ENCODE measurements at regions not wholly inside any gene's neighbourhood (a gene's known extent, or its start where the extent isn't known, plus 50 kb on each side); places are given as distances from the start of the nearest gene placed in this dataset.

- CTCF ChIA-PET = interaction anchor here (1.2 to 1.4 kb wide), 2 partner anchors 8 to 109 kb away, joined by 3 read pairs; no protein-coding TSS in a partner anchor
- peak; percentile 74 for DNase-seq (ENCODE audit: low read depth, low spot score)
- no peak for TF ChIP-seq CTCF (IDR thresholded peaks at IDR 0.05; ENCODE audit: insufficient read depth, low read length, missing control alignments)
- POLR2A ChIA-PET = interaction anchor here (0.8 kb wide), 1 partner anchor 35 kb away, joined by 3 read pairs; no protein-coding TSS in a partner anchor
- no peak overlapping the region for H3K4me3 ChIP-seq (ENCODE audit: low read depth, low read length)
These were observed 63.5 kb upstream of the FZD7 start for GRCh38 chr2:201969938-201970785.

DNA sequence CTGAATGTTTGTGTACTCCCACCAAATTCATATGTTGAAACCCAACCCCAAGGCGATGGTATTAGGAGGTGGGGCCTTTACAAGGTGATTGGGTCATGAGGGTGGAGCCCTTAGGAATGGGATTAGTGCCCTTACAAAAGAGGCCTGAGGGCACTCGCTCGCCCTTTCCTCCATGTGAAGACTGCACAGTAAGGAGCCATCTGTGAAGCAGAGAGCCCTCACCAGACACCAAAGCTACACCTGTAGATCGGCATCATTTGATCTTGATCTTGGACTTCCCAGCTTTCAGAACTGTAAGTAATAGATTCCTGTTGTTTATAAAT is 62.9 kb upstream of the FZD7 start:
- CTCF ChIA-PET = interaction anchor here (1.2 to 1.4 kb wide), 2 partner anchors 7 to 110 kb away, joined by 3 read pairs; no protein-coding TSS in a partner anchor
- POLR2A ChIA-PET = interaction anchor here (0.6 to 0.7 kb wide), 2 partner anchors 19 to 719 kb away, joined by 3 to 5 read pairs; no protein-coding TSS in a partner anchor
- TF ChIP-seq CTCF (IDR thresholded peaks at IDR 0.05; ENCODE audit: insufficient read depth, low read length, missing control alignments) = no peak
- H3K4me3 ChIP-seq (ENCODE audit: low read depth, low read length) = no peak overlapping the region
- no peak for DNase-seq (ENCODE audit: low read depth, low spot score)

DNA sequence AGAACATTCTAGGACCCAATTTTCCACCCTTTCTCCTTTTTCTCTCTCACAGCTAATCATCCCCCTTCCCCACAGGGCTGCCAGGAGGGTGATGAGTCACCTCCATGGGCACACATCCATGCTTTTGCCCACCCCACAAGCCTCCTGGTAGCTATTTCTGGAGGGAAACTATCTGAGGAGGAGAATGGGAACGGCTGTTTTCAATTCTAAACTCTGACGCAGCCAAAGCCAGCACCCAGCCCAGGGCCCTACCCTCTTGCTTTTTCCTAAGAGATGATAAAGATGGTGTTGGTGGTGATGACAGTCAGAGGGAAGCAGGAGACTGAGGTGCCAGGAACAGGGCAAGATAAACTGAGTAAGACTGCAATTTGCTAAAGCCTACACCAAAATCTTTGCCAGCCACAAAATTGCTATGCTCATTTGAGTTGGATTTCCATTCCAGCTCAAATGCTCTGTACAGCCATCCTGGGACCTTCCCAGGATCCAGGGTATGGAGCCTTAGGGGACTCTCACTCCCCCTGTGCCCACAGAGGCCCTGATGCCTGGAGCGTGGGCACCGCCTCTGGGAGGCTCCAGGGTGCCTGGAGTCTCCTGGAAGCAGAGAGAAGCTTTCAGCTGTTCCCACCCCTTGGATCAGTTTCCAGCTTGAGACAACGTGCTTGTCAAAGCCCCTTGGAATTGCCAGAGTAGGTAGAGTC is 62.0 kb upstream of the FZD7 start:
- TF ChIP-seq CTCF (IDR thresholded peaks at IDR 0.05; ENCODE audit: insufficient read depth, low read length, missing control alignments) = no peak
- H3K4me3 ChIP-seq (ENCODE audit: low read depth, low read length) = no peak overlapping the region
- peak; percentile 38 for DNase-seq (ENCODE audit: low read depth, low spot score)
- POLR2A ChIA-PET = interaction anchor here (0.6 to 0.7 kb wide), 2 partner anchors 18 to 720 kb away, joined by 3 to 5 read pairs; no protein-coding TSS in a partner anchor
- CTCF ChIA-PET = interaction anchor here (1.2 kb wide), 1 partner anchor 111 kb away, joined by 3 read pairs; no protein-coding TSS in a partner anchor

GRCh38 chr2:201972621-201973255 is 60.9 kb upstream of the FZD7 start:
- POLR2A ChIA-PET = interaction anchor here (0.6 kb wide), 1 partner anchor 47 kb away, joined by 4 read pairs; no protein-coding TSS in a partner anchor
- TF ChIP-seq CTCF (IDR thresholded peaks at IDR 0.05; ENCODE audit: insufficient read depth, low read length, missing control alignments) = no peak

GRCh38 chr2:201973305-201973928 is 60.2 kb upstream of the FZD7 start:
- no peak for DNase-seq (ENCODE audit: low read depth, low spot score)
- CTCF ChIA-PET = interaction anchor here (1.1 kb wide), 1 partner anchor 12 kb away, joined by 3 read pairs; no protein-coding TSS in a partner anchor
- POLR2A ChIA-PET = interaction anchor here (0.6 kb wide), 1 partner anchor 47 kb away, joined by 4 read pairs; no protein-coding TSS in a partner anchor
- H3K4me3 ChIP-seq (ENCODE audit: low read depth, low read length) = no peak overlapping the region
- no peak for TF ChIP-seq CTCF (IDR thresholded peaks at IDR 0.05; ENCODE audit: insufficient read depth, low read length, missing control alignments)

More at GRCh38 chr2:201972621-201973255, 60.9 kb upstream of the FZD7 start:
- no peak for DNase-seq (ENCODE audit: low read depth, low spot score)
- H3K4me3 ChIP-seq (ENCODE audit: low read depth, low read length) = no peak overlapping the region
- CTCF ChIA-PET = interaction anchor here (1.1 kb wide), 1 partner anchor 11 kb away, joined by 3 read pairs; no protein-coding TSS in a partner anchor

Measured in AG04449 (cell line).